H1 (cell line): ENCODE measurements at regions not wholly inside any gene's neighbourhood (a gene's known extent, or its start where the extent isn't known, plus 50 kb on each side); places are given as distances from the start of the nearest gene placed in this dataset.

Experiments used
- CHD7 ChIP-seq: fragments of 300-600 bp; sonication (generic); IDR thresholded peaks from 2 replicates; pipeline ENCODE4 v1.7.1; 2012; ENCODE audit warnings: low read length, moderate library complexity, mild to moderate bottlenecking, inconsistent platforms; ENCODE audit not compliant: insufficient replicate concordance
- CREB1 ChIP-seq: IDR thresholded peaks from 2 replicates; pipeline ENCODE4 v1.6.1; 2012; ENCODE audit warnings: inconsistent platforms
- E2F6 ChIP-seq: IDR thresholded peaks from 2 replicates; pipeline ENCODE4 v1.6.1; 2012; ENCODE audit warnings: inconsistent platforms
- MAFK ChIP-seq: IDR thresholded peaks from 2 replicates; pipeline ENCODE4 v1.6.1; 2012; ENCODE audit warnings: low read depth, mild to moderate bottlenecking, improper control_type of control experiment, low read length
- NANOG ChIP-seq: IDR thresholded peaks from 2 replicates; pipeline ENCODE4 v1.6.1; 2011; ENCODE audit warnings: low read length, low read depth, mild to moderate bottlenecking, inconsistent platforms; ENCODE audit not compliant: insufficient read depth, poor library complexity, severe bottlenecking
- NRF1 ChIP-seq: IDR thresholded peaks from 2 replicates; pipeline ENCODE4 v1.6.1; 2011; ENCODE audit warnings: mild to moderate bottlenecking, low read depth, low read length, improper control_type of control experiment
- RFX5 ChIP-seq: IDR thresholded peaks from 2 replicates; pipeline ENCODE4 v1.6.1; 2011; ENCODE audit warnings: low read depth, low read length, improper control_type of control experiment, borderline replicate concordance
- SIRT6 ChIP-seq: IDR thresholded peaks from one replicate; pipeline ENCODE4 v1.7.1; 2012; ENCODE audit warnings: low read length, inconsistent platforms
- SP1 ChIP-seq: IDR thresholded peaks from 2 replicates; pipeline ENCODE4 v1.6.1; 2011; ENCODE audit warnings: low read depth, low read length
- SUZ12 ChIP-seq: fragments of 200-600 bp; sonication (generic); IDR thresholded peaks from 2 replicates; pipeline ENCODE4 v1.6.1; 2012; ENCODE audit warnings: mild to moderate bottlenecking, inconsistent platforms, low read length, moderate library complexity, mixed read lengths
- TEAD4 ChIP-seq: IDR thresholded peaks from 2 replicates; pipeline ENCODE4 v1.6.1; 2012; ENCODE audit warnings: low read depth, low read length, inconsistent platforms, mixed read lengths
- ZNF274 ChIP-seq: IDR thresholded peaks from 2 replicates; pipeline ENCODE4 v1.7.0; 2012; ENCODE audit warnings: low read length, borderline replicate concordance; ENCODE audit errors: extremely low read depth

GRCh38 chr12:97063292-97063935 lies 156.4 kb downstream of the NEDD1 start (continued):
- TF ChIP-seq CHD7 (no peak), SP1 (no peak), NRF1 (no peak), ZNF274 (no peak), E2F6 (no peak), TEAD4 (no peak), SIRT6 (no peak), CREB1 (no peak), SUZ12 (no peak), MAFK (no peak), NANOG (no peak), RFX5 (no peak)
